COLO668 (cell line): ENCODE measurements at regions not wholly inside any gene's neighbourhood (a gene's known extent, or its start where the extent isn't known, plus 50 kb on each side); places are given as distances from the start of the nearest gene placed in this dataset.

ENCODE experiments used
- DNase-seq: peaks from one replicate; lab custom pipeline; 2025; ENCODE audit not compliant: unreplicated experiment; lab: John Stamatoyannopoulos, UW

GRCh38 chr3:10695595-10696285, 120.3 kb upstream of the SLC6A11 start:
- no peak for DNase-seq

- DNase-seq = no peak
These were observed 118.1 kb upstream of the SLC6A11 start for GRCh38 chr3:10697918-10698317.

- DNase-seq = no peak
These were observed 115.2 kb upstream of the SLC6A11 start for GRCh38 chr3:10700821-10701220.

GRCh38 chr3:10702961-10703740, 112.9 kb upstream of the SLC6A11 start:
- no peak for DNase-seq

- DNase-seq = no peak
These were observed 112.2 kb upstream of the SLC6A11 start for GRCh38 chr3:10703875-10704274.

GRCh38 chr3:10706156-10706739, 109.8 kb upstream of the SLC6A11 start:
- no peak for DNase-seq

GRCh38 chr3:10706740-10707399, 109.2 kb upstream of the SLC6A11 start:
- DNase-seq = no peak

GRCh38 chr3:10707400-10708215, 108.4 kb upstream of the SLC6A11 start:
- DNase-seq = peak; percentile 7

GRCh38 chr3:10708216-10708893, 107.7 kb upstream of the SLC6A11 start:
- DNase-seq = no peak

GRCh38 chr3:10709110-10709781, 106.8 kb upstream of the SLC6A11 start:
- no peak for DNase-seq

- DNase-seq = no peak
These were observed 103.9 kb upstream of the SLC6A11 start for GRCh38 chr3:10712121-10712520.

- DNase-seq = no peak
These were observed 102.4 kb upstream of the SLC6A11 start for GRCh38 chr3:10713656-10714055.

GRCh38 chr3:10715886-10716285, 100.1 kb upstream of the SLC6A11 start:
- DNase-seq = no peak

- DNase-seq = no peak
These were observed 99.1 kb upstream of the SLC6A11 start for GRCh38 chr3:10716964-10717363.

GRCh38 chr3:10717756-10718155, 98.3 kb upstream of the SLC6A11 start:
- no peak for DNase-seq

- no peak for DNase-seq
These were observed 94.9 kb upstream of the SLC6A11 start for GRCh38 chr3:10721101-10721500.

- no peak for DNase-seq
These were observed 93.1 kb upstream of the SLC6A11 start for GRCh38 chr3:10722911-10723310.

- DNase-seq = no peak
These were observed 92.0 kb upstream of the SLC6A11 start for GRCh38 chr3:10723991-10724390.

GRCh38 chr3:10725067-10725466, 91.0 kb upstream of the SLC6A11 start:
- no peak for DNase-seq

- DNase-seq = no peak
These were observed 90.2 kb upstream of the SLC6A11 start for GRCh38 chr3:10725846-10726245.
